GM12891 (cell line): ENCODE measurements at regions not wholly inside any gene's neighbourhood (a gene's known extent, or its start where the extent isn't known, plus 50 kb on each side); places are given as distances from the start of the nearest gene placed in this dataset.

Experiments
- POLR2A ChIP-seq: IDR thresholded peaks from 2 replicates; pipeline ENCODE4 v1.6.1; 2011; ENCODE audit warnings: low read depth, low read length, control low read depth
- POLR2AphosphoS5 ChIP-seq: IDR thresholded peaks from 2 replicates; pipeline ENCODE4 v1.6.1; 2011; ENCODE audit warnings: low read depth, low read length, control low read depth
- POU2F2 ChIP-seq: IDR thresholded peaks from 2 replicates; pipeline ENCODE4 v1.6.1; 2011; ENCODE audit warnings: low read depth, mild to moderate bottlenecking, control low read depth, low read length, moderate library complexity
- SPI1 ChIP-seq: IDR thresholded peaks from 2 replicates; pipeline ENCODE4 v1.6.1; 2011; ENCODE audit warnings: low read depth, low read length, control low read depth
- TAF1 ChIP-seq: IDR thresholded peaks from 2 replicates; pipeline ENCODE4 v1.6.1; 2011; ENCODE audit warnings: low read depth, low read length, control low read depth

GRCh38 chr9:108099854-108100253 lies 610.3 kb upstream of the KLF4 start:
- TF ChIP-seq POLR2A, result no peak
- TF ChIP-seq POLR2AphosphoS5, result no peak
- no peak for TF ChIP-seq TAF1
- no peak for TF ChIP-seq POU2F2
- no peak for TF ChIP-seq SPI1
